Pancreas (tissue), 10 donors: ENCODE measurements at regions not wholly inside any gene's neighbourhood (a gene's known extent, or its start where the extent isn't known, plus 50 kb on each side); places are given as distances from the start of the nearest gene placed in this dataset.

ENCODE experiments used
- ATAC-seq, 4 donors: fragments of 200-7000 bp; cut with Tn5 transposase; one replicate each; pipeline versions ENCODE4 v1.8.0 to v1.9.1; 2020; ENCODE audit warnings: mild to moderate bottlenecking in 4 of 4, moderate library complexity in 4 of 4
- DNase-seq, 6 donors: peaks; one replicate each; pipeline ENCODE4 v3.0.0-alpha.2; 2020
- FAIRE-seq: peaks from 2 replicates; lab custom pipeline; 2012; peaks lifted over from hg19 to GRCh38; lab: Jason Lieb, UNC
- H3K27ac ChIP-seq, 4 donors: fragments of 200-600 bp; sonication (generic); 1 replicate in 3 of 4; 2 replicates in 1 of 4; pipeline versions ENCODE4 v1.5.0 to v1.8.0; 2020
- H3K27me3 ChIP-seq, 4 donors: fragments of 200-600 bp; one replicate each; pipeline ENCODE4 v1.8.0; 2021
- H3K36me3 ChIP-seq, 3 donors: fragments of 200-600 bp; sonication (generic) in 1 of 3; one replicate each; pipeline versions ENCODE4 v1.5.0 to v1.8.0; 2020 to 2021
- H3K4me1 ChIP-seq, 3 donors: fragments of 200-600 bp; one replicate each; pipeline ENCODE4 v1.8.0; 2021
- H3K4me3 ChIP-seq, 4 donors: fragments of 200-600 bp; sonication (generic) in 2 of 4; one replicate each; pipeline versions ENCODE4 v1.5.0 to v1.8.0; 2020 to 2021
- H3K9me3 ChIP-seq, 4 donors: fragments of 200-600 bp; one replicate each; pipeline ENCODE4 v1.8.0; 2021
- WGBS, 2 donors: extraction: QIAGEN DNeasy Blood & Tissue Kit; methylation state at CpG; one replicate each; pipeline ENCODE4 v1.1.7; 2013; 5-methylcytosine and 5-hydroxymethylcytosine counted together
- intact Hi-C, 3 donors: fragments of 100-400 bp; cut with DNase I; formaldehyde crosslinking; loops; one replicate each; pipeline versions ENCODE4 v1.11.1 to v1.14.2; 2022
- TF ChIP-seq, protein P1 (sequence below), 4 donors: fragments of 200-600 bp; sonication (generic) in 3 of 4; IDR thresholded peaks; one replicate each; pipeline versions ENCODE4 v1.5.0 to v1.8.0; 2021; ENCODE audit warnings: antibody characterized with exemption in 4 of 4
- donor health status: healthy with polysubstance abuse.
- donor health status: DM: no; HTN: no; CAD: no; lungs with moderate emphysema.
- donor health status: DM: no; HTN: no; CAD: no.
- donor health status: control.
- donor health status: control.
- donor health status: Bipolar disorder and iron deficiency.
- donor health status: DM: yes; HTN: yes; CAD: no.
- donor health status: DM: no; HTN: no; CAD: no.
- donor health status: DM: no; HTN: no; CAD: no.
- donor health status: DM: yes; HTN: yes; CAD: no.

- WGBS, 2 donors, result 77 to 81% methylated on average over 4 of the region's 4 CpGs
- H3K9me3 ChIP-seq, result no peaks in the 10 kb centered on the region
- no peak for DNase-seq
- no peaks in the 10 kb centered on the region for H3K4me1 ChIP-seq
- no peak overlapping the region for H3K27ac ChIP-seq
- no peaks in the 10 kb centered on the region for H3K27me3 ChIP-seq
- no peak overlapping the region for H3K4me3 ChIP-seq
- intact Hi-C loops, result no loop called here
- ATAC-seq, result no peak
- no peak for FAIRE-seq
- H3K36me3 ChIP-seq, result no peaks in the 10 kb centered on the region
- TF ChIP-seq, protein P1, sequence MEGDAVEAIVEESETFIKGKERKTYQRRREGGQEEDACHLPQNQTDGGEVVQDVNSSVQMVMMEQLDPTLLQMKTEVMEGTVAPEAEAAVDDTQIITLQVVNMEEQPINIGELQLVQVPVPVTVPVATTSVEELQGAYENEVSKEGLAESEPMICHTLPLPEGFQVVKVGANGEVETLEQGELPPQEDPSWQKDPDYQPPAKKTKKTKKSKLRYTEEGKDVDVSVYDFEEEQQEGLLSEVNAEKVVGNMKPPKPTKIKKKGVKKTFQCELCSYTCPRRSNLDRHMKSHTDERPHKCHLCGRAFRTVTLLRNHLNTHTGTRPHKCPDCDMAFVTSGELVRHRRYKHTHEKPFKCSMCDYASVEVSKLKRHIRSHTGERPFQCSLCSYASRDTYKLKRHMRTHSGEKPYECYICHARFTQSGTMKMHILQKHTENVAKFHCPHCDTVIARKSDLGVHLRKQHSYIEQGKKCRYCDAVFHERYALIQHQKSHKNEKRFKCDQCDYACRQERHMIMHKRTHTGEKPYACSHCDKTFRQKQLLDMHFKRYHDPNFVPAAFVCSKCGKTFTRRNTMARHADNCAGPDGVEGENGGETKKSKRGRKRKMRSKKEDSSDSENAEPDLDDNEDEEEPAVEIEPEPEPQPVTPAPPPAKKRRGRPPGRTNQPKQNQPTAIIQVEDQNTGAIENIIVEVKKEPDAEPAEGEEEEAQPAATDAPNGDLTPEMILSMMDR (IDR thresholded peaks at IDR 0.05), result no peak
Measured at GRCh38 chr1:191693797-191694196, 464.5 kb upstream of the RGS18 start.

DNA sequence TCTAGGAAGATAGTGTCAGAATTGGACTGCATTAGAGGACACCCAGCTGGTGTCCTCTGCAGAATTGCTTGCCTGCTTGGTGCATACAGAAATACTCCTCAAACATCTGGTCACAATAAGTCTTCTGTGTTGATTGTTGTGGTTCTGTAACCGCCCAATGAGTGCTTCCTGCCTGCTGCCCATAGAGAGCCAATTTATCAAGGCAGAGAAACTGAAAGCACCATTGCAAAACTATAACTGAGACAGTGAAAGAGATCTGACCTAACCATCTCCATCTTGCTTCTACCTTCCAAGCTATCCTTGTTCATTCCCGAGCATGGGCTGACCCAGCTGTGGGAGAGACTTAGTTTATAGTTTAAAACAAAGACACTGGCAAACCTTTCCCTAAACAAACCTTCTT is 462.4 kb upstream of the RGS18 start:
- Histone ChIP-seq H3K27me3 (no peaks in the 10 kb centered on the region), H3K4me1 (no peaks in the 10 kb centered on the region), H3K4me3 (no peak overlapping the region), H3K9me3 (no peaks in the 10 kb centered on the region), H3K27ac (no peak overlapping the region), H3K36me3 (no peaks in the 10 kb centered on the region)
- TF ChIP-seq, protein P1 (IDR thresholded peaks at IDR 0.05), result no peak
- FAIRE-seq (no peak), DNase-seq (no peak), ATAC-seq (no peak)
- intact Hi-C loops, result no loop called here
- 66 to 73% methylated on average over 2 of the region's 2 CpGs for WGBS, 2 donors

GRCh38 chr1:191696354-191696753 is 461.9 kb upstream of the RGS18 start:
- no peaks in the 10 kb centered on the region for H3K9me3 ChIP-seq
- no peak overlapping the region for H3K4me3 ChIP-seq
- DNase-seq (no peak), ATAC-seq (no peak), FAIRE-seq (no peak)
- 77 to 88% methylated on average over 3 of the region's 3 CpGs for WGBS, 2 donors
- TF ChIP-seq, protein P1 (IDR thresholded peaks at IDR 0.05), result no peak
- H3K27me3 ChIP-seq, result no peaks in the 10 kb centered on the region
- H3K4me1 ChIP-seq, result no peaks in the 10 kb centered on the region
- intact Hi-C loops, result no loop called here
- no peak overlapping the region for H3K27ac ChIP-seq
- H3K36me3 ChIP-seq, result no peaks in the 10 kb centered on the region

GRCh38 chr1:191697556-191697955 is 460.7 kb upstream of the RGS18 start:
- FAIRE-seq (no peak), ATAC-seq (no peak), DNase-seq (no peak)
- no peaks in the 10 kb centered on the region for H3K9me3 ChIP-seq
- no peaks in the 10 kb centered on the region for H3K4me1 ChIP-seq
- H3K27ac ChIP-seq, result no peak overlapping the region
- H3K36me3 ChIP-seq, result no peaks in the 10 kb centered on the region
- TF ChIP-seq, protein P1 (IDR thresholded peaks at IDR 0.05), result no peak
- H3K27me3 ChIP-seq, result no peaks in the 10 kb centered on the region
- no peak overlapping the region for H3K4me3 ChIP-seq
- intact Hi-C loops, result no loop called here

DNA sequence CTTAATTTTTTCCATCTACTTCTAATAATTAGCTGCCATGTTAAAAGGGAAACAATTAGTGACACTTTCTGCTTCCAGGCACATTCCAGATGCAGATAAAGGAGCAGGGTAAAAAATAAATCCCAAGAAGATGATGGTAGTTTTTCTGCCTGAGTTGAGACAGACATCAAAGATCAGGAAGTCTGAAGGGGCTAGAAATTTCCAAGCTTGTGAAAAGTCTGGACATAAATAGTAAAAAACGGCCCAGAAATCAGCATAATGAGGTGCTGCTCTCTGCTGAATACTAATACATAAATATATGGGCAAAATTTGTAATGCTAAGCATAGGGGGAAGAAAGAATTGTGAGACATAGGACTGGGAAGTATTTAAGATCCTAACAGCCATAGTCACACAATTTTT is 460.0 kb upstream of the RGS18 start:
- Histone ChIP-seq H3K36me3 (no peaks in the 10 kb centered on the region), H3K4me3 (no peak overlapping the region), H3K4me1 (no peaks in the 10 kb centered on the region), H3K9me3 (no peaks in the 10 kb centered on the region), H3K27ac (no peak overlapping the region), H3K27me3 (no peaks in the 10 kb centered on the region)
- intact Hi-C loops, result no loop called here
- 20 to 21% methylated on average over 1 of the region's 1 CpG for WGBS, 2 donors
- FAIRE-seq, result no peak
- no peak for ATAC-seq
- DNase-seq, result no peak
- TF ChIP-seq, protein P1 (IDR thresholded peaks at IDR 0.05), result no peak
